NCI-H1694 treated with DMSO at 0.1 percent for 48 hours (cell line): ENCODE measurements at regions not wholly inside any gene's neighbourhood (a gene's known extent, or its start where the extent isn't known, plus 50 kb on each side); places are given as distances from the start of the nearest gene placed in this dataset.
A peak's percentile ranks its signal among the peaks of the same experiment; 100 is the strongest.

Experiments used
- DNase-seq: peaks from one replicate; lab custom pipeline; 2025; lab: John Stamatoyannopoulos, UW

DNA sequence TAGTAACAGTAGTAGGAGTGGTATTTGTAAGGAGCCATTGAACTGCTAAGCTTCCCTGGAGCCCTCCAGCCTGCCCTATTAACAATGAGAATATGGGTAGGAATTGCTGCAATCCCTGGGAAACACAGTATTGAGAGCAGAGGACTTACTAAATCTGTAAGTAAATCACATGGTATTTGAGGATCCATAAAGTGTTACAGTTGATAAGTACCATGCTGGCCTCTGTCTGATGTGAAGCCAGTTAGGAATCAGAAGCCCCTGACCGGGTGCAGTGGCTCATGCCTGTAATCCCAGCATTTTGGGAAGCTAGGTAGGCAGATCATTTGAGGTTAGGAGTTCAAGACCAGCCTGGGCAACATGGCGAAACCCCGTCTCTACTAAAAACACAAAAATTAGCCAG lies 224.6 kb downstream of the C1D start:
- DNase-seq: no peak

DNA sequence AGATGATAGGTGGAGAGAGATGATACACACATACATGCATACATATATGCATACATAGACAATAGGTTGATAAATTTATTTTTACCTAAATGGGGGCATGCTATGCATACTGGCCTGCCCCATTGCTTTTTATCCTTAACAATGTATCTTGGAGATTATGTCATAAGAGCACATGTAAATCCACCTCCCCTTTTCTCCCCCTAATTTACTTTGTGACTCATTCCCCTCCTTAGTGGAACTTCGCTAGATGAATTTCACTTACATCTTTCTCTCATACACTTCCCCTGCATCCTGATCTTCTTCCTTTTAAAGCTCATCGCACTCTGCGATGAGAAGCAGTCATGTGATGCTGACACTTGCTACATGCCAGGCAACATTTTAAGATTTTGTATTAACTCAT lies 223.6 kb downstream of the C1D start:
- DNase-seq: no peak

DNA sequence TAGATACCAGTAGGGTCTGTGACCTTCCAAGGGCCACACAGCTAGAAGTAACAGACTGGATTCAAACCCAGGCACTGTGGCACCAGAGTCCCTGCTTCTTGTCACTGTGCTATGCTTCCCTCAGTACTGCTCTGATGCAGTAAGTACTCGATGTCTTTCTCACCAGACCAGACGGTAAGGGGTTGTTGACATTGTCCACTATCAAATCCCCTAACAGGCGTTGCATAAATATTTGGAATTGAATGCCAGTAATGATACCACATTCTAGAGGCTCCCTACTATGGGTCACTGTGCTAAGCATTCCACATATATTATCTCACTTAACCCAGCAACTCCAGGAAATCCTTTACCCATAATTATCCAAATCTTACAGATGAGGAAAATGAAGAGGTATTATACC lies 223.1 kb downstream of the C1D start:
- no peak for DNase-seq

DNA sequence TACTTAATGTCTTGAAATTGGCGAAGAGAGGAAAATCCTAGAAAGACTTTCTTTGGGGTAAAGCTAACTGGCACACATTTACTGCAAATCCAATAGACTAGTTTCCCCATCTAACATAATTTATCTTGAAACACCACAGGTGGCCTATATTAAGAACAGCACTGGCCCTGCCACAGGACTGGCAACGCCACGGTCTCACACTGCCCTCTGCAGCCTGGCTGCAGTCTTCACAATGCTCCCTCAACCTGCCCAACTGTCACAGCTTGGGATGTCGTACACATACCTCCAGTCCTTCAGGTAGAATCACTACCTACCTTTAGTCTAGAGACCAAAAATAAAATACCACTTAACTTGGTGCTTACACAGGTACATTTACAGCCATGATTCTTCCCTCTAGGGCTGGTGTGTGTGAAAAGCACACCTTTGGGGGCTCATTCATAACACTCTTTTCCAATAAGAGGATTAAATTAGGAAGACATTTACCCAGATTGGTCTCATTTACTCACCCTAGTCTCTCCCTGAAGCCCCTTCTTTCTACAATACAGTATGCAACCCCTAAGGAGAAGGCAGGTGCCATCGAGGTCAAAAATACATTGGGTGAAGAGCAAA lies 222.2 kb downstream of the C1D start:
- peak; percentile 50 for DNase-seq

DNA sequence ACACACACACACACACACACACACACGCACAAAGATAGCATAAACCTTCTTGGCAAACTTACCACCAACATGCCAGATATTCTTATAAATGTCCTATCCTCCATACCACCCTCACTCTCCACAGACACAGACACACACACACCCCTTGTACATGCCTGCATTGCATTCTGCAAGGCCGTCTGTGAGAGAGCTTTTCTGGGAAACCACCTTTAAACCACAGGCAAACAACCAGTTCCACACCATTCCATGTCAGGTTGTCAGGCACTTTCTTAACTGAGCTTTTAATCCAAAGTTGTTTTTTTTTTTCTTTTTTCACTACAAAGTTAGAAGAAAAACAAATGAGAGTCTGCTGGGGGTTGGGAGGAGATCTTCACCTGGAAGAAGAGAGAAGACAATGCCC lies 221.1 kb downstream of the C1D start:
- no peak for DNase-seq

DNA sequence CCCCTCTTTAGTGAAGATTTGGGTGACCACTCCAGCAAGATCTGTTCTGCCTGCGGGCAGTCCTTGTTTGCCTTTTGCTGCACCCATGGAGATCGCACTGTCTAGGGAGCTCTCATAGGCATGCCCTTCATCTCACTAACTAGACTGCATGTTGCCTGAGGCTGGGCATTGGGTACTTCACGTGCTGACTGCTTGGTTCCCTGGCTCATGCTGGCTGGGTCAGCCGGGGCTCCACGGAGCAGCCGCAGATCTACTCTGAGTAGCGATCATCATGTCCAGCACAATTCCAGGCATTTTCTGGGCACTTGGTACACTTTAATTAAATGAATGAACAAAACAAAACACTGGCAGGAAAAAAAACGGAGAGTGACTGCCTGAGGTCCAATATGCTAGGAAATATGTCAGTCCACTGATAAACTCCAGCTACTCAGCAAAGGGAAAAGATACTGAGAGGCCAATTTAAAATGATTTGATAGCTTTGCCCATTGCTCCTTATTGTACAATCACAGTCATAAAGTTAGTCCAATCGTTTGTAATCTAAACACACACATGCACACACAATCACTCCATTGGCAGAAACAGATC lies 220.3 kb downstream of the C1D start:
- DNase-seq: no peak

DNA sequence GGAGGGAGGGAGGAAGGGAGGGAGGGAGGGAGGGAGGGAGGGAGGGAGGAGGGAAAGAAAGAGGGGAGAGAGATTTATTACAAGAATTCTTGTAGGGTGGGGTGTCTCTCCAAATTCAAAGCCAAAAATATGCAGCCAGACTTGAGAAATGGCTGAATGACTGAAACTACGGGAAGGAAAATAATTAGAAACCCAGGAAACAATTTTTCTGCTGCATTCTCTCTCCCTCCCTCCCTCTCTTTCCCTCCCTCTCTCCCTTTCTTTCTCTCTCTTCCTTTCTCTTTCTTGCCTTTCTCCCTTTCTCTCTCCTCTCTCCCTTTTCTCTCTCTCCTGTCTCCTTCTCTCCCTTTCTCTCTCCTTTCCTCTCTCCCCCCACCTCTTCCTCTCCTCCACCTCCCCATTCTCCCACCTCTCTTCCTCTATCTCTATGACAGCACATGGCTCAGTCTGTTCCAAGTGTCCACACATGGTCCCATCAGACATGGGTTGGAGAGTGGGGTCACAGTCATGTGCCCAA lies 218.7 kb downstream of the C1D start:
- DNase-seq: no peak

DNA sequence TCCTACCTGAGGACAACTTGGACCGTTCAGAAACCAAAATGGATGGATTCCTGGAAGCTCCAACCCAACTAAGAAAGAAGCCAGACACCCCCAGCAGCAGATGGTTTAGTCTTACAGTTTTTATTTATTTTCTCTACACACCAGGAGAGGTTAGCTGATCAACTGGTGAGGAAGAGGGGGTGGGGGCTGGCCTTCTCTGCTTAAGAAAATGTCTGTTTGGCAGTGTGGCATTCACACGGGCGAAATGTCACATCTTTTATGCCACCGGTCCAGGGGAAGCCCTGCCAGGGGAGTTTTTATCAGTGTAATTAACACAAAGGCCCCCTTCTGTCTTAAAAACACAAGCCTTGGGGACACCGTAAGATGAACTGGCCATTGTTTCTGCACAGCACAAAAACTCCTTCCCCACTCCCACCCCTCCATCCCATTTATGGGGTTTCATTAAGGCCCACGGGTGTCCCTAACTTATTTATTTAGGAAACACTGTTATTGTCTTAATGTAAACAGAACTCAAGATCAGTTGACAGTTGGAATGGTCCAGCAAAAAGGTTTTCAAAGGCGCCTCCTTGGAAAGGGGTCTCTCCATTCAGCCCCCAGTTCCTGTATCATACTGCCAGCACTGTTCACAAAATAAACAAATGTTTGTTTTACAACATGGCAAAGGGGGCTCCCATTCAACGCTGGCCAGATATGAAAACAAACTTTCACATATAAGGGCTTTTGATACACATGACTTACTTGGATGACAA lies 217.0 kb downstream of the C1D start:
- DNase-seq: no peak

DNA sequence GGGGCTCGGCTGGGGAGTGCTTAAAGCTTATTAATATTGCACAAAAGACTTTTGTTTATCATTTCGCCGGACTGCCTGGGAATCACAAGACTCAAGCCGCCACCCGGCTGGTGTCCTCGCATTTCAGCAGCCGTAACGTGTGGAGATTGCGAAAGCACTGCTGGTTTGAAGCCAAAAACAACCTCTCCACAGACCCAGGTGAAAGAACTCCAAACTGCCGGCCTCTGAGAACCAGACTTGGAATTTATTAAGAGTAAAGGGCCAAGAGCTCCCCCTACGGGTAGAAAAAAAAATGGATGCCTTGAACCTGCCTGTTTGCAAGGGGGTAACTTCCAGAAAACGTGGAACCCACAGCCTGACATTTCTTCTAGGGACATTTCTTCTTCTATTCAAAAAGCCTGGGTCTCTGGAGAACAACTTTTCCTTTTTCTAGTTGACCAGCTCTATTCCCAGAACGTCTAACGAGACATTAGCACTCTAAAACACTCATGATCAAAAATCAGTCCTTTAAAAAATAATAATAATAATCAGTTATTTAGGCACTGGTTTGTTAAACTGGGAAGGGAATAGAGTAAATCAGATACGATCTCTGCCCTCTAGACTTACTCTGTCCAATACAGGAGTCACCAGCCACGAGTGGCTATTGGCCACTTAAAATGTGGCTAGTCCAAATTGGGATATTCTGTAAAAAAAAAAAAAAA lies 216.3 kb downstream of the C1D start:
- DNase-seq: peak; percentile 64

DNA sequence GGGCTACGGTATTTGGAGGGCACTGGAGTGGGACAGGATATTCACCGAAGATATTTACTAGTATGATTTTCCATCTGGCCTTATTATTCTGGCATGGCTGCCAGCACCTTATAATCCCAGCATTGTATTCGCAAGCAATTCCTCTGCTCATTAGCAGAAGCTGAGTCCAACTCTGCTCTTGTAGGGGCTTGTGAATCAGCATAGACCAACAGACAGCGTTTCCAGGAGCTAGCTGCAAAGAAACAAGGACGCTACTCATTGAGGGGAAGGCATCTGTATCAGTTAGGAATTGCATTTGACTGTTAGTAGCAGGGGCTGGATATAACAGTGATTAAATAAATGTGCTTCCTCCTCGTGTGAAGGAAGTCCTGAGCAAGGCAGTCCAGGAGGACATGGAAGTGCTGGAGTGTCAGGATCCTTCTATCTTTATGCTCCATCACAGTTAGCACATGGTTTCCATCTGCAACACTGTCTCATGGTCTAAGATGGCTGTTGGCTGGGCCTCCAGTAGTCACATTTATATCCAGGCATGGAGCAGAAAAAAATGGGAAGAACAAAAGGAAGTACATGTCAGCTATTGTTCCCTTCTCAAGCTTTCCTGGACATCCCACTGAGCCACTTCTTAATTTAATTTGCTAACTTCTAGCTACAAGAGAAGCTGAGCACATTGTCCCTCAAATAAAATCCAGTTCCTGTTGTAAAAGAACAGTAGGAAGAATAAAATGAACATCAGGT lies 214.1 kb downstream of the C1D start:
- no peak for DNase-seq

DNA sequence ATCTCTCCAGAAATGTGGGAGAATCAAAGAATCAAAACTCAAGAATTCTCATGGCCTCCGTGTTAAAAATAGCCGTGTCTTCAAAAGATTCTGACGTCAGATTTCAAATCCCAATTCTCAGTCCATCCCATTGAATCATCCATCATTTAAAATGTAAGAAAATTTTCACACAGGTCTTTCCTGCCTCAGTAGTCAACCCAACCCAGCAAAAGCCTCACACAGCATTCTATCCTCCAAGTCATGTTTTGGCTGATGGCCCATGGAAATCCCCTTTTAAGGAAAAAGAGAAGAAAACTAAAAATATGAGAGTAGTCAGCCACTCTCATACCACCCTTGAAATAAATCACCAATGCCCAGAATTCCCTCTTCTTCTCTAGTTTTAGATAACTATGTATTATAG lies 211.8 kb downstream of the C1D start:
- no peak for DNase-seq

DNA sequence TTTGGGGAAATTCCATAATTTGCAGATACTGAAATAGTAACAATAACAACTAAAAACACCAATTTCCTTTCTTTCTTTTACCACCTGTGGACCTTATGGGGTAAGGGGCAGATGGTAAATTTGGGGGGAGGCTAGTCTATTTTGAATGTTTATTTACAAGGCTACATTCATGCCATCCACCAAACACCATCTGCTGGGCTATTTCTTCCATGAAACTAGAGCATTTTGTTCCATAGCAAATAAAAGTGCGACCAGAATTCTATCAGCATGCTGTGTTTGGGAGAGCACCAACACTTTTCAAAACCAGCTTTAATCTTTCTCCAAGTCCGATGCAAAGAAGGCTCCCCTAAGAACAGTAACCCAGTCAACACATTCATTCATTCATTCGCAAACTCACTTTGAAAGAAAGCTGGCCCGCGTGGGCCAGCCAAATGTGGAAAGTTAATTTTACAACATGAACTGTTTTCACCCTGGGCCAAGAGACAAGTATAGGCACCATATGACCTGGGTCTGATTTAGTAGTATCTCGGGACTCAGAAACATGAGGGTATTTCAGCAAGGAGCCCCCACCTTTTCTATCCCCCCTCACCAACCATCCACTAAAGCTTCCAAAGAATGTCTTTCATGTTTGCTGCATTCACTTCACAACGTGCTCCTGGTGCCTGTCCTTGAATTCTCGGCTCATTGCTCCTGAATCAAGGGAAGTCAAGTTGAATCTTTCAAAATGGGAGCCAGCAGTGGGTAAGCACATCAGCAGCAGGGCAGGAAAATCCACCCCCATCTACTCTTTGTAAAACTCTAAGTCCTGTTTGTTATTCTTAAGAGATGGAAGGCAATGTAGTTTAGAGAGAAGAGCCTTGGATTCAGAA lies 210.6 kb downstream of the C1D start:
- DNase-seq: peak; percentile 65

DNA sequence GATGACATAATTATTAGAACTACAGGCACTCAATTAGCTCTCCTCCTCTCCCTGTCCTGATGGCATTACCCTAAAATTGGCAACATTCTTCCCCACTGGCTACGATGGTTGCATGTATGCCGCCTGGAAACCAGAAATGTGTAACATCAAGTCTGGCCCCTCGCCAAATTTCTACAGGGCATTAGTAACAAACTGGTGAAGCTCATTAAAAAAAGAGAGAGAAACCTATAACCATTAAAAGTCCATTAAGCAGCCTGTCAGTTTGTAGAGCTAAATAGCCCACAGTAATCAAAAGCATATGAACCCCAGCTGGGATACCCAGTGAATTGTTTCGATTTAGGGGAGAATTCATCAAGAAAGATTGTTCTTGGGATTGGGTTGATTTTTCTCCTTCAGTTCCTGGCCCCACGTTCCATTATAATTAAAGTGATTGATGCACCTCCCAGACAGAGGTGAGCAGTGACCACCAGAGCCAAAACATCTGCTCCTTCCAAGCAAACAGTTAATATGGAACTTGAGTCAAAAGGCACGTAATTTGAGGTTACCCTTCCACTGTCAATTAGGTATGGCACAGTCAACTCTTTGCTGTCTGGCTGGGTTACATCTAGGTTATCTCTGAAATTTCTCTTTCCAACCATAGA lies 208.6 kb downstream of the C1D start:
- peak; percentile 19 for DNase-seq

DNA sequence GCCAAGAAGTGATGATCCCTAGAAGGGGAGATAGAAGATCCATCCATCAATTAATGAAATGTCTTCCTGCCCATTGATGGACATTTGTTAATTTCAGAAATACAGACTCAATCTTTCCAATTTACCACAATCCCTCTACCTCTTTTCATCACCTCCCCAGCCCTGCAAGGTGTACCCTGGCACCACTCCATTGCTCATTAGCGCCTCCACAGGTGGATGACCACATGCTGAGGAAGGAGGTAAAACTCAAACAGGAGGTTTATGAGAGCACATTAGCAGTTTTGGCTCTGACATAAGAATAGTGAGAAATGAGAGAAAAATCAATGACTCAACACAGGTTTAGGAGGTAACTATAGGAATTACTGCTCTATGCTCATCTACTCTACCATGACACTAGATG lies 208.0 kb downstream of the C1D start:
- no peak for DNase-seq

DNA sequence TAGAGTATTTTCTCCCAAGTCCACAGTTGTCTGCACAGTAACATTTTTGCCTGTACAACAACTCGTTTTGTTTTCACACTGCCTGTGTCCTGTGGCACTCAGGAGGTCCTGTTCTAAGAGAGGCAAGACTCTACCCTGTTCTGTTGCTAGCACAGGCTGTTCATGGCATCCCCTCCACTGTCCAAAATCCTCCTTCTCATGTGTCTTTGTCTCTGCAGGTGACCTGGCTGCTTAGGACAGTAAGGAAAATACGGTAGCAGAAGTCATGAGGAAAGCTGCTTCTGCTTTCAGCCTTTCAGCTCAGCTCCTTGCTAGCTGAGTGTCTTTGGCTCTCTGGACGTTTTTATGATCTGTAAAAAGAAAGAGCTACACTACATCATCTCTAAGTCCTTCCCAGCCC lies 205.9 kb downstream of the C1D start:
- no peak for DNase-seq

DNA sequence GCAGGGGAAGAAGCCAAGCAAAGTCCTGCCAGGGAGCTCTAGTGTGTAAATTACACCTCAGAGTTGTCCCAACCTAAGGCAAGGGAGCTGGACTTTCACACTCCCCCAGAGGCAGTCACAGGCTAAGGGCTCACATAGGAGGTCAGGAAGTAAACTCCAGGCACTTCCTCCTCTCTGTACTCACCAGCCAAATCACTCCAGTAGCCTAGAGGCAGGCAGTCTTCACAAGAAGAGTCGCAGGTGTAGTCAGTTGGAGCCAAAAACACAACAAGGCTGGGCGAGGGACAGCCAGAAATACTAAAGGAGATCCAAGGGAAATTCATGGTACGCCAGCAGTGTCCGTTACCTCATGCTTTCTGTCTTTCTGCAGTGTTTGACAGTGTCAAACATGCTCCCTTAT lies 205.0 kb downstream of the C1D start:
- no peak for DNase-seq

DNA sequence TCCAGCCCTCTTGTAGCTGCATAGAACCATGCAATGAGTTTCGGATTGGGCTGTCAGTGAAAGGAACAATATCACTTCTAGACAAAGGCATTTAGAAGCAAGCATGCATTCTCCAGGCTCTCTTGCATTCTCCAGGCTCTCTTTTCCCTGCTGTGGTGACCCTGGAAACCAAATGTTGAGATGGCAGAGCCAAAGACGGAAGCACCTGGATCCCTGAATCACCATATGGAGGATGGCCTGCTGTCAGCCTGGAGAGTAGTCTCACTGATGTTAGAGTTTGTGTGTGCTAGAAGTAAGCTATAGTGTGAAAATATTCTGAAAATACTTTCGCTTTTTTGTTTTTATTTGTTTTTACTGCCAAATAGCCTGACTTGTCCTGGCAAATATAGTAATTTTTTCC lies 203.9 kb downstream of the C1D start:
- no peak for DNase-seq

DNA sequence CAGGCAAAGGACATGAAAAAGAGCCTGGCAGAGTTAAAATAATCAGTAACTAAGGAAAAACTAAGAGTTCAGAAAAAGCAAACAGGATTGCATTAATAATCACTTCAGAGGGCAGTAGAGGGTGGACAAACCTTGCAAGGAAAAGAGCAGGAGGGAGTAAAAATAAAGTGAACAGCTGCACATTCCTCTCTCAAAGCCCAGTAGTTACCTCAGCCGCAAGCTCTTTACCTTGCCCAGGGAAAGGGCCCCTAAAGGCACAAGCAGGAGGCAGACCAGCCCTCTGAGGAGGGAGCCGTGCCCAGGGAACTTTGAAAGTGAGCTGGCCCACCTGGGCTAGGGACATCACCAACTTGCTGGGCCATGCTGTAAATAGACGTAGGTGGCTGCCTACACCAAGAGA lies 196.9 kb downstream of the C1D start:
- DNase-seq: no peak

DNA sequence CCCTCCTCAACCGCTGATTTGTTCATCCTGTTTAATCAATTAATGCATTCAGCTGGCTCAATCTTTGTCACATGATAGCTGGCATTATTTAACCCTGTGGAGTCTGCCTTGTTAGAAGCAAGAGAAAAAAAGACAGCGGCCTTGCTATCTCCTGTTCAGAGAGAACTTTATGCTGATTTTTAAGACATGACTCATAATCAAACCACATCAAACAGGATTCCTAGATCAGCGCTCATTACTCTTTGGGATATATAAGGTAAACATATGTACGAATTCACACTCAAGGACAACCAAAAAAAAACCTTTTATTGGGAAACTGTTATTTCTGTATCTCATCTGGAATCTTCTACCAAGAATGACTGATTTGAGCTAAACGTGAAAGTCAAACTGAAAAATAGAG lies 195.1 kb downstream of the C1D start:
- DNase-seq: no peak

DNA sequence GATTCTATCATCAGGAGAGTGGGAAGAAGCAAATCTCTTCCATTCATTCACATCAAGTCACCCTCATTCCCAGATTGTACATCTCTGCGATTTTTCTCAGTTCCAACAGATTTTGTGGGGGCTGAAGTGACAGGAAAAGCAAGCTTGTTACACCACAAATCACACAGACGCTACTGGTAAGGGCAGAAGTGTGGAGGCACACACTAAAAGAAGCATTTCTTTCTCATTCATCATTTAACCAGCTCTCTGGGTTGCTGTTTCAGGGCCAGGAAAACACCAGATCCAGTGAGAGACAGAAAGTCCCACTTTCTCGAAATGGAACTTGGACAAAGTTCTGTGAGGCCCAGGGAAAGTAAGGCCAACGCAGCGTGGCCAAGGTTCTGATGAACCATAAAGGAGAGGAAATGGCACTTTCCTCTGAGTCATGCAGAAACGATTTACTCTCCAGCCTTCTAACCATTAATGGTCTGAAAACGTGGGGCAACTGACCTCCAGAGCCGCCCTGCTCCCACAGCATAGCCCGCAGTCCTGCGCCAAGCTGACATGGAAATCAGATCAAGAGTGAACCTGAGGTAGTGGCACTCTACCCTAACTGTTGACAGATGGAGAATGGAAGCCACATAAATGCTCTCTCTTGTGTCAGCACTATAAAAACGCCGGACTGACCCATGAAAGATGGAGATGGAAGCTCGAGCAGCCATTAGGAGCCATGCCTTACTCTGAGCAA lies 191.0 kb downstream of the C1D start:
- no peak for DNase-seq
